GM21723 (cell line): ENCODE measurements at regions not wholly inside any gene's neighbourhood (a gene's known extent, or its start where the extent isn't known, plus 50 kb on each side); places are given as distances from the start of the nearest gene placed in this dataset.
"Not testable (repeated sequence)": the region's sequence is repeated elsewhere in the genome, so short reads cannot be mapped to it uniquely, and the experiment has no call there.

Experiments used
- ATAC-seq: cut with Tn5 transposase; IDR thresholded peaks from one replicate; pipeline ENCODE4 v1.9.1; 2021; ENCODE audit warnings: mild to moderate bottlenecking, moderate library complexity; ENCODE audit not compliant: unreplicated experiment

GRCh38 chr6:43939281-43940070 is 169.5 kb downstream of the VEGFA start:
- ATAC-seq: no peak

- no peak for ATAC-seq
Observed at GRCh38 chr6:43938178-43939105, 168.4 kb downstream of the VEGFA start.

- no peak for ATAC-seq
Observed at GRCh38 chr6:43937236-43938177, 167.5 kb downstream of the VEGFA start.

- ATAC-seq: no peak
Observed at GRCh38 chr6:43936476-43936875, 166.5 kb downstream of the VEGFA start.

GRCh38 chr6:43935921-43936439 is 166.0 kb downstream of the VEGFA start:
- no peak for ATAC-seq

GRCh38 chr6:43934803-43935602 is 165.0 kb downstream of the VEGFA start:
- no peak for ATAC-seq

- no peak for ATAC-seq
Observed at GRCh38 chr6:43934183-43934802, 164.3 kb downstream of the VEGFA start.

- ATAC-seq: no peak
Observed at GRCh38 chr6:43933148-43933885, 163.3 kb downstream of the VEGFA start.

- no peak for ATAC-seq
Observed at GRCh38 chr6:43932259-43933147, 162.5 kb downstream of the VEGFA start.

GRCh38 chr6:43931201-43931600 is 161.2 kb downstream of the VEGFA start:
- no peak for ATAC-seq

GRCh38 chr6:43930440-43931154 is 160.6 kb downstream of the VEGFA start:
- no peak for ATAC-seq

GRCh38 chr6:43929511-43929910 is 159.5 kb downstream of the VEGFA start:
- no peak for ATAC-seq

GRCh38 chr6:43927532-43928210 is 157.7 kb downstream of the VEGFA start:
- no peak for ATAC-seq

GRCh38 chr6:43926634-43927531 is 156.9 kb downstream of the VEGFA start:
- no peak for ATAC-seq

- ATAC-seq: not testable (repeated sequence)
Observed at GRCh38 chr6:43925636-43926139, 155.7 kb downstream of the VEGFA start.
